K562 (cell line): ENCODE measurements at regions not wholly inside any gene's neighbourhood (a gene's known extent, or its start where the extent isn't known, plus 50 kb on each side); places are given as distances from the start of the nearest gene placed in this dataset.

Experiments used
- CBX3 ChIP-seq, 2 experiments: IDR thresholded peaks; 1 replicate in 1 of 2; 2 replicates in 1 of 2; pipeline ENCODE4 v1.6.1; 2012; ENCODE audit warnings: inconsistent platforms in 2 of 2, low read length in 2 of 2, borderline replicate concordance in 1 of 2, control low read depth in 1 of 2
- EHMT2 ChIP-seq: fragments of 450-650 bp; IDR thresholded peaks from 2 replicates; pipeline ENCODE4 v1.6.1; 2018; ENCODE audit warnings: antibody characterized with exemption
- HDAC2 ChIP-seq: fragments of 450-650 bp; IDR thresholded peaks from 2 replicates; pipeline ENCODE4 v1.6.1; 2016; ENCODE audit warnings: mild to moderate bottlenecking
- KAT7 ChIP-seq: sonication (generic); formaldehyde crosslinking; IDR thresholded peaks from 2 replicates; pipeline ENCODE4 v1.8.0; 2022; ENCODE audit warnings: missing genetic modification reagents, mild to moderate bottlenecking, borderline replicate concordance
- KDM1A ChIP-seq, 2 experiments: fragments of 450-650 bp; IDR thresholded peaks; 2 replicates each; pipeline ENCODE4 v1.6.1; 2016; ENCODE audit warnings: mild to moderate bottlenecking in 2 of 2
- POLR2AphosphoS5 ChIP-seq: IDR thresholded peaks from 2 replicates; pipeline ENCODE4 v1.6.1; 2011; ENCODE audit warnings: mild to moderate bottlenecking, low read depth, low read length, moderate library complexity; ENCODE audit not compliant: control insufficient read depth, insufficient read depth
- TF ChIP-seq, protein P1 (sequence below), 2 experiments: fragments of 450-650 bp; IDR thresholded peaks; 2 replicates each; pipeline ENCODE4 v1.6.1; 2018; ENCODE audit warnings: mild to moderate bottlenecking in 2 of 2, low read depth in 1 of 2; ENCODE audit not compliant: partially characterized antibody in 2 of 2
- TF ChIP-seq, protein P2 (sequence below): fragments of 450-650 bp; IDR thresholded peaks from 2 replicates; pipeline ENCODE4 v1.6.1; 2016

DNA sequence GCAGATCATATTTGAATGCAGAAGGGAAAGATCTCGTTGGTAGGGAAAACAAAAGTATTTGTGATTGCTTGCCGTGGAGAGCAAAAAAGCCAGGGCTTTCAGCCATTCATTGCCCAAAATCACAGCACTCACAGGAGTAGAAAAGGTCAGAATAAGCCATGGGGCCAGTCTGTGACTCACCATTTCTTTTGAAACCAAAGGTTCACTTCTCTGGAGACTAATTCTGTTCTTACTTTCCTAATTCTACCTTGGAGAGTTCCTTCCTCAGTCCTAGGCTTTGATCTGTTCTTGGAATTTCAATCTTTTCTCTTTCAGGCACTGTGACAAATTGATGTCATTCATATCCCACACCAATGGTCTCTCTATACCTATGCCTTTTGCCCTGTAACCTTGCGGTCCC lies 54.1 kb upstream of the FAM180A start (continued):
- TF ChIP-seq, protein P1, sequence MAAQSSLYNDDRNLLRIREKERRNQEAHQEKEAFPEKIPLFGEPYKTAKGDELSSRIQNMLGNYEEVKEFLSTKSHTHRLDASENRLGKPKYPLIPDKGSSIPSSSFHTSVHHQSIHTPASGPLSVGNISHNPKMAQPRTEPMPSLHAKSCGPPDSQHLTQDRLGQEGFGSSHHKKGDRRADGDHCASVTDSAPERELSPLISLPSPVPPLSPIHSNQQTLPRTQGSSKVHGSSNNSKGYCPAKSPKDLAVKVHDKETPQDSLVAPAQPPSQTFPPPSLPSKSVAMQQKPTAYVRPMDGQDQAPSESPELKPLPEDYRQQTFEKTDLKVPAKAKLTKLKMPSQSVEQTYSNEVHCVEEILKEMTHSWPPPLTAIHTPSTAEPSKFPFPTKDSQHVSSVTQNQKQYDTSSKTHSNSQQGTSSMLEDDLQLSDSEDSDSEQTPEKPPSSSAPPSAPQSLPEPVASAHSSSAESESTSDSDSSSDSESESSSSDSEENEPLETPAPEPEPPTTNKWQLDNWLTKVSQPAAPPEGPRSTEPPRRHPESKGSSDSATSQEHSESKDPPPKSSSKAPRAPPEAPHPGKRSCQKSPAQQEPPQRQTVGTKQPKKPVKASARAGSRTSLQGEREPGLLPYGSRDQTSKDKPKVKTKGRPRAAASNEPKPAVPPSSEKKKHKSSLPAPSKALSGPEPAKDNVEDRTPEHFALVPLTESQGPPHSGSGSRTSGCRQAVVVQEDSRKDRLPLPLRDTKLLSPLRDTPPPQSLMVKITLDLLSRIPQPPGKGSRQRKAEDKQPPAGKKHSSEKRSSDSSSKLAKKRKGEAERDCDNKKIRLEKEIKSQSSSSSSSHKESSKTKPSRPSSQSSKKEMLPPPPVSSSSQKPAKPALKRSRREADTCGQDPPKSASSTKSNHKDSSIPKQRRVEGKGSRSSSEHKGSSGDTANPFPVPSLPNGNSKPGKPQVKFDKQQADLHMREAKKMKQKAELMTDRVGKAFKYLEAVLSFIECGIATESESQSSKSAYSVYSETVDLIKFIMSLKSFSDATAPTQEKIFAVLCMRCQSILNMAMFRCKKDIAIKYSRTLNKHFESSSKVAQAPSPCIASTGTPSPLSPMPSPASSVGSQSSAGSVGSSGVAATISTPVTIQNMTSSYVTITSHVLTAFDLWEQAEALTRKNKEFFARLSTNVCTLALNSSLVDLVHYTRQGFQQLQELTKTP (IDR thresholded peaks at IDR 0.05; ENCODE audit: low read depth in 1 of 2, partially characterized antibody in 2 of 2) = peak in 1 of 2 experiments; percentile 29
- TF ChIP-seq KAT7 (no peak), KDM1A (IDR thresholded peaks at IDR 0.05) (peak; percentile 37 to 63), CBX3 (IDR thresholded peaks at IDR 0.05; ENCODE audit: borderline replicate concordance in 1 of 2, low read length in 2 of 2) (no peak), EHMT2 (peak; percentile 80), HDAC2 (0 out of 2 replicates have a peak, but pooled peaks have one; percentile 10), POLR2AphosphoS5 (no peak)
- TF ChIP-seq, protein P2, sequence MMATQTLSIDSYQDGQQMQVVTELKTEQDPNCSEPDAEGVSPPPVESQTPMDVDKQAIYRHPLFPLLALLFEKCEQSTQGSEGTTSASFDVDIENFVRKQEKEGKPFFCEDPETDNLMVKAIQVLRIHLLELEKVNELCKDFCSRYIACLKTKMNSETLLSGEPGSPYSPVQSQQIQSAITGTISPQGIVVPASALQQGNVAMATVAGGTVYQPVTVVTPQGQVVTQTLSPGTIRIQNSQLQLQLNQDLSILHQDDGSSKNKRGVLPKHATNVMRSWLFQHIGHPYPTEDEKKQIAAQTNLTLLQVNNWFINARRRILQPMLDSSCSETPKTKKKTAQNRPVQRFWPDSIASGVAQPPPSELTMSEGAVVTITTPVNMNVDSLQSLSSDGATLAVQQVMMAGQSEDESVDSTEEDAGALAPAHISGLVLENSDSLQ = no peak
